Endometrial microvascular endothelial cells (primary cell): ENCODE measurements at regions not wholly inside any gene's neighbourhood (a gene's known extent, or its start where the extent isn't known, plus 50 kb on each side); places are given as distances from the start of the nearest gene placed in this dataset.
"Not testable (repeated sequence)": the region's sequence is repeated elsewhere in the genome, so short reads cannot be mapped to it uniquely, and the experiment has no call there.

ENCODE experiments used
- in situ Hi-C: cut with HindIII; loops from 2 replicates; pipeline ENCODE4 v1.10.0; 2017; ENCODE audit warnings: low sequenced_read_pairs, low pct_unique_long_range_greater_than_20kb; ENCODE audit errors: inconsistent ontology term

- in situ Hi-C loops, result no loop called here
Observed at GRCh38 chr16:86244936-86245335, 265.4 kb upstream of the FOXF1 start.

DNA sequence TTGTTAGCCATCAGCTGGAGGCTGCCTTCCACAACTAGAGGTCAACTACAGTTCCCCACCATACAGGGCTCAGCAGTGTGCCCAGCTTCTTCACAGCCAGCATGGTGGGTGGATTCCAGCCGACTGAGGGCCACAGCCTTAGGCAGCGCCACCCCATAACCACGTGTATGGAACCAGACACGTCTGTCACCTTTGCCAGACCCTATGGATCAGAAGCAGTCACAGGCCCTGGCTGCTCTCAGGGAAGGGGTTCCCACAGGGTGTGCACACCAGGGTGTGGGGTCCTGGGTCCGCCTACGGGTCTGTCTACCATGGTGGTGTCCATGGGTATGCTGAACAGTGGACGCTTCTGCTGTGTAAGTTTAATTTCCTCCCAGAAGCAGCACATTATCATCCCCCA lies 265.0 kb upstream of the FOXF1 start:
- in situ Hi-C loops, result no loop called here

DNA sequence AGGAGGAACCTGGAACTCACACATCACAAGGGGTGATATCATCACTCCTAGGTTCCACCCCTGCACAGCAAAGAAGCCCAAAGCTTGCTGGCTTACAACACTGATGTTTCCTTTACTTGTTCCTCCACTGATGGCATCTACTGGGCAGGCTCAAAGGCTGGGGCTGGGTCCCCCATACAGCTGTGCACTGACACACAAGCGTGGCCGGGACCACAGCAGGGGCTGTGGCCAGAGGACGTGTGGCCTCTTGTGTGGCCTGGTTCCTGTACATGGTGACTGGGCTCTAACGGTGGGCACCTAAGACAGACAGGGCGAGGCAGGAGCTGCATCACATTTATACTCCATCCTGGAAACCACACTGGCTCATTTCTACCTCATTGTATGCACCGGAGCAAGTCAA lies 264.4 kb upstream of the FOXF1 start:
- in situ Hi-C loops, result no loop called here

DNA sequence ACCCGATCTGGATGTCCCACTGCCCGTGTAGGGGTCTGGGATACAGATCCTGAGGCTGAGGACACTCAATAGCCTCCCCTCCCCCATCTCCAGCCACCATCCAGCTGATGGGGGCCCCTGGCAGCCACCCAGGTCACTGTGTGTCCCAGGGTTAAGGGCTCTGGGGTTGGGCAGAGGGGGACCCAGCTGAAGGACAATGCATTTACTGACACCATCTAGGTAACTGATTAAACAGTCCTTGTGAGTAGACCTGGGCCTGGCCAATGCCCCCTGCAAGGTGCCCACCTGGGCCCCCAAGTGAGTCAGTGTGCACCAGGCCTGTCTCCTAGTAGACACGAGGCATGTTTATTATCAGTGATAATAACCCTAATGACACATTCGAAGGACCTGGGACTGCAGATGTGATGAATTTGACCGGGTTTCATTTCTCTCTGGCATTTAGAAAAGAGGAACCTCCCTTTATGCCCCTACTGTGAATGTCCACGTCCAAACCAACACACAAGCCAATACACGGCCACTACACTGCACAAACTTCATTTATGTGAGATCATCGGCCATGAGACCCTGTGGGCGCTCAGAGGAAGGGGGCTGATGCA lies 261.9 kb upstream of the FOXF1 start:
- in situ Hi-C loops, result no loop called here

GRCh38 chr16:86249631-86250030 lies 260.7 kb upstream of the FOXF1 start:
- in situ Hi-C loops, result no loop called here

DNA sequence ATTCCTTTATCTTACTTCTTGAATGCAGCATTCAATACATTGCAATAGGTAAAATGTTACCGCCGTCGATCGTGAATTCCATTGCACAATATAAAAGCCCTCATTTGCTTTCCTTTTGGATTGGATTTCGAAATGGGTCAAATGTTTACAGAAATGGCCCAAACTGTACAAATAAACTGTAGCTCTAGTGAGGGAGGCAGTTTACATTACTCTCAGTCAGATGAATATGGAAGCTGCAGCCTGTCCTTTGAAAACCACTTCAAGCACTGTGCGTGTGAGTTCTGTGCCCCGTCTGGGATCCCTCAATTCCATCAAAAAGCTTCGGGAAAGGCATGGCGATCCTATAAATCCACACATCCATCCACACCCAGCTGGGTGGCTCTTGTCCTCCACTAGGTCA lies 258.6 kb upstream of the FOXF1 start:
- in situ Hi-C loops, result no loop called here

DNA sequence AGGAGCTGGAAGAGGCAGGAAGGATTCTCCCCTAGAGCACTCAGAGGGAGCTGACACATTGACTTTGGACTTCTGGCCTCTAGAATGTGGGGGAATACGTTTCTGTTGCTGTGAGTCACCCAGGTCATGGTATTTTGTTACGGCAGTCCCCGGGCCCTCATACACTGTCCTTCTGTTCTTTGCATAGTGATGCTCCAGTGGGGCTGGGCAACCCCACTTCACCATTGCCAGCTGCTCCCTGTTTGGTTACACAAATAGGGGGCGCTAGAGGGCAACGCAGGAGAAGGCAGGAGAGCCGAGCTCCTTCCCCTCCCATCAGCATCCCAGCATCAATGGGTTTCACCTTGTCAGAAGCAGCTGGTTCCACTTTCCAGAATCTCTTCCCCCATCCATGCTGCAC lies 257.7 kb upstream of the FOXF1 start:
- in situ Hi-C loops, result no loop called here

- in situ Hi-C loops, result no loop called here
Observed at GRCh38 chr16:86255966-86256365, 254.4 kb upstream of the FOXF1 start.

DNA sequence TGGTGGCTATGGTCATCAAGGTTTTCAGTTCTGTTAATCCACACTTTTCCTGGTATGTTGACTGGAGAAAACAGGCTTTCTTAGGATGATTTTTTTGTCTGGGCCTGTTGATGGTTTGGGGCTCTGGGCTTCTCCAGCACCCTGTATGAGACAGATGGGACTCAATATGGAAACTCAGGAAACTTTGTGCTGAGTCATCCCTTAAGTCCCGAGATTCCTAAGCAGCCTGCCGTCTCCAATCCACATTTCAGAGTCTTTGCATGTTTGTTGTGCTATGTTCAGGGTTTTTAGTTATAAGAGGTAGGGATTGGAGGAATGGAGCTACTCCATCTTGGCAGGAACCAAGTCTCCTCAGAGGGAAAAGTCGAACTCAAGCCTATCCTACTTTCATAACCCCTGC lies 253.3 kb upstream of the FOXF1 start:
- in situ Hi-C loops, result no loop called here

- in situ Hi-C loops, result no loop called here
Observed at GRCh38 chr16:86257546-86257945, 252.8 kb upstream of the FOXF1 start.

DNA sequence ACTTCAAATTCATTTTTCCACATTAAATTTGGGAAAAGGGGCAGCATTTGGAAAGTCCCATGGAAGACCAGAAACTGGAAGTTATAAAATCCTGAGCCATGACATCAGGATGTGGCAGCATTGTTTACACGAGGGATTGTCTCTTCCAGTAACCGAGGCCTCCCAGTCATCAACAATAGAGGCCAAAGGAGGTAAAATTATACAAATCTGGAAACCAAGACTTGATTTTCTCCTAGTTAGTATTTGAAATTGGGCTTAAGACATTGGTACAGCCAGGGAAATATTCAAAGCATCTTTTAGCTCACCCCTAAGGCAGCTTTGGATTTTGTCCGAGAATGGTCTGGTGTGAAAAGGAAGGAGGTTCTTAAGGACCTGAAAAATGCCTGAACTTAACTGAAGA lies 251.6 kb upstream of the FOXF1 start:
- in situ Hi-C loops, result no loop called here

DNA sequence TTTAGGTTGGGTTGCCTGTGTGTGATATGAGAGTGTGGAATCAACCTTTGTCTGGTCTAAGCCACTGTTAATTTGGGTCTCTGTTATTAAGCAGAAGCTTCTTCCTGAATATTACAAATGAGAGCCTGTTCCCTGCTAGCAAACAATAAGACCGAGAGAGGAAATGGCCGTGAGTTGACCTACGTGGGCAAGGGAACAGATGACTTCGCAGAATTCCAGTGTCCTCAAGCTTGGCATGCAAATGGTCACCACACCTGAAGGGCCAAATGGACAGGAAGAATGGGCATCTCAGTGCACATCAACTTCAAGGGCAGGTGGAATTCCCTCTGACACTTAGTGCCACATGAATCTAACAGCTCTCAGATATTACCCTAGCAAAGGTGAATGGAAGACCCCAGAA lies 250.8 kb upstream of the FOXF1 start:
- in situ Hi-C loops, result no loop called here

- in situ Hi-C loops, result no loop called here
Observed at GRCh38 chr16:86261379-86261778, 248.9 kb upstream of the FOXF1 start.

GRCh38 chr16:86267657-86268056 lies 242.7 kb upstream of the FOXF1 start:
- in situ Hi-C loops, result not testable (repeated sequence)

GRCh38 chr16:86270696-86271095 lies 239.6 kb upstream of the FOXF1 start:
- in situ Hi-C loops, result no loop called here

DNA sequence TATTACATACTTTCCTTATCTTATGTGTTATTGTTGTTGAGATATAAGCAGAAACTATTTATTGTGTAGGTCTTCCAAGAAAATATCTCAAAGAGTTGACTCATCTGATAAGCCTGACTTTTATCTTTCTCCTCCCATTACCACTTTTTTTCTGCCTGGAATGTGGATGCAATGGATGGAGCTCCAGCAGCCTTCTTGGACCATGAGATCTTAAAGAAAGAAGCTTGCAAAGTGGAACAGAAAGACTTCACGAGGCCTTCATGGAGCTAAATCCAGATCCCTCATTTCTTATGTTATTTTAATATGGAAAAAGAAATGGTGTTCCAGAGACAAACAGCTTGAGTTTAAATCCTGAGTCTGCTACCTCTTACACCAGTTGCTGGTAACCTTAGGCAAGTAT lies 237.6 kb upstream of the FOXF1 start:
- in situ Hi-C loops, result no loop called here

- in situ Hi-C loops, result no loop called here
Observed at GRCh38 chr16:86277221-86277620, 233.1 kb upstream of the FOXF1 start.

- in situ Hi-C loops, result not testable (repeated sequence)
Observed at GRCh38 chr16:86277859-86278258, 232.5 kb upstream of the FOXF1 start.

- in situ Hi-C loops, result no loop called here
Observed at GRCh38 chr16:86281421-86281820, 228.9 kb upstream of the FOXF1 start.

DNA sequence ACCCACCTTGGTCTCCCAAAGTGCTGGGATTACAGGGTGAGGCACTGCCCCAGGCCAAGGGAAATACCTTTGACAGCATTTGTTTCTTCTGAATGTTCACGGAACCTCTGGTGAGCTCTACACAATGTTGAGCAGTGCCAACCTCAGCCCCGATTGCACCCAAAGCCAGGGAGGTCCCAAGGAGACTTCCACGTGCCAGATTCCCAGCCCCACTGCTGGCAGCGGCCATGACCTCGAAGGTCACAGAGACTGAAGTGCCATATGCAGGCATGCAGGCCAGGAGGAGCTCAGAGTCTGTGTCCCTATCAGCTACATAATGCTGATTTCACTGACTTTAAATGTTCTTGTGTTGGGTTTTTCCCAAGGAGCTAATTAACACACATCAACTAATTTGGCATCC lies 226.4 kb upstream of the FOXF1 start:
- in situ Hi-C loops, result no loop called here

- in situ Hi-C loops, result no loop called here
Observed at GRCh38 chr16:86285421-86285820, 224.9 kb upstream of the FOXF1 start.
